A549 (cell line): ENCODE measurements at regions not wholly inside any gene's neighbourhood (a gene's known extent, or its start where the extent isn't known, plus 50 kb on each side); places are given as distances from the start of the nearest gene placed in this dataset.

Source experiments
- ATAC-seq, 2 experiments: fragments of 200-7000 bp in 1 of 2; fragments of >200 bp in 1 of 2; cut with Nextera tagmentation in 1 of 2; cut with Tn5 transposase in 1 of 2; 3 replicates each; pipeline versions ENCODE4 v1.8.0 to v1.9.1; 2018 to 2020; ENCODE audit warnings: mild to moderate bottlenecking in 1 of 2, moderate library complexity in 1 of 2
- CTCF ChIA-PET: fragments of 300-600 bp; sonication (Branson Sonifier 250); formaldehyde crosslinking; extraction: SDS; loops from one replicate; lab custom pipeline; 2021; ENCODE audit warnings: antibody characterized with exemption, inconsistent platforms; lab: Yijun Ruan, JAX
- POLR2A ChIA-PET: fragments of 350-600 bp; formaldehyde crosslinking; extraction: SDS; loops from one replicate; lab custom pipeline; 2021; ENCODE audit warnings: antibody characterized with exemption, inconsistent platforms; lab: Yijun Ruan, JAX
- DNase-seq, 2 experiments: peaks; one replicate each; pipeline versions ENCODE4 v3.0.0 to v3.0.0-alpha.2; 2011 to 2016; ENCODE audit warnings: low read depth in 1 of 2, low spot score in 1 of 2
- FAIRE-seq: peaks from 2 replicates; lab custom pipeline; 2011; peaks lifted over from hg19 to GRCh38; lab: Jason Lieb, UNC
- H3K27ac ChIP-seq, 2 experiments: fragments of >200 bp; sonication (Bioruptor Twin); formaldehyde crosslinking; 3 replicates each; pipeline ENCODE4 v1.5.1; 2016 to 2017
- H3K4me1 ChIP-seq: fragments of >200 bp; sonication (Bioruptor Twin); formaldehyde crosslinking; 3 replicates; pipeline ENCODE4 v1.6.1; 2016
- H3K4me2 ChIP-seq: fragments of >200 bp; sonication (Bioruptor Twin); formaldehyde crosslinking; 3 replicates; pipeline ENCODE4 v1.6.1; 2016
- H3K4me3 ChIP-seq: fragments of >200 bp; sonication (Bioruptor Twin); formaldehyde crosslinking; 3 replicates; pipeline ENCODE4 v1.5.1; 2016
- H3K9me3 ChIP-seq: fragments of >200 bp; sonication (Bioruptor Twin); formaldehyde crosslinking; 3 replicates; pipeline ENCODE4 v1.6.1; 2016
- EHMT2 ChIP-seq: fragments of 200-600 bp; sonication (generic); IDR thresholded peaks from 2 replicates; pipeline ENCODE4 v1.6.1; 2016; ENCODE audit warnings: antibody characterized with exemption, low read depth, mild to moderate bottlenecking, moderate library complexity
- FOSB ChIP-seq: fragments of 250-450 bp; sonication (Bioruptor Pico); IDR thresholded peaks from 2 replicates; pipeline ENCODE4 v1.5.0; 2020; ENCODE audit warnings: mild to moderate bottlenecking, moderate library complexity
- FOXS1 ChIP-seq: fragments of 250-450 bp; sonication (Bioruptor Pico); IDR thresholded peaks from 2 replicates; pipeline ENCODE4 v1.5.0; 2020; ENCODE audit warnings: mild to moderate bottlenecking, moderate library complexity
- GATA3 ChIP-seq: IDR thresholded peaks from 2 replicates; pipeline ENCODE4 v1.6.1; 2012; ENCODE audit warnings: borderline replicate concordance
- HEYL ChIP-seq: fragments of 250-450 bp; sonication (Bioruptor Pico); IDR thresholded peaks from 2 replicates; pipeline ENCODE4 v1.8.0; 2021; ENCODE audit warnings: mild to moderate bottlenecking, moderate library complexity
- HOXA7 ChIP-seq: fragments of 250-450 bp; sonication (Bioruptor Pico); IDR thresholded peaks from 2 replicates; pipeline ENCODE4 v1.5.0; 2020; ENCODE audit warnings: mild to moderate bottlenecking, moderate library complexity
- HOXB13 ChIP-seq: fragments of 250-450 bp; sonication (Bioruptor Pico); IDR thresholded peaks from 2 replicates; pipeline ENCODE4 v1.5.0; 2020; ENCODE audit warnings: low read depth, mild to moderate bottlenecking, moderate library complexity
- KDM1A ChIP-seq: fragments of 200-600 bp; sonication (generic); IDR thresholded peaks from 2 replicates; pipeline ENCODE4 v1.6.1; 2016; ENCODE audit warnings: low read depth, mild to moderate bottlenecking
- MAFK ChIP-seq: fragments of 450-650 bp; IDR thresholded peaks from 2 replicates; pipeline ENCODE4 v1.6.1; 2014; ENCODE audit not compliant: partially characterized antibody
- NPAS2 ChIP-seq: fragments of 250-450 bp; sonication (Bioruptor Pico); IDR thresholded peaks from 2 replicates; pipeline ENCODE4 v1.8.0; 2022; ENCODE audit warnings: mild to moderate bottlenecking, moderate library complexity, borderline replicate concordance
- RAD21 ChIP-seq, 2 experiments: fragments of >200 bp in 1 of 2; sonication (Bioruptor Twin) in 1 of 2; formaldehyde crosslinking in 1 of 2; IDR thresholded peaks in 1 of 2; conservative IDR thresholded peaks in 1 of 2; 2 replicates in 1 of 2; 3 replicates in 1 of 2; pipeline ENCODE4 v1.6.1; 2012 to 2018; ENCODE audit warnings: inconsistent platforms in 1 of 2
- RARB ChIP-seq: fragments of 250-450 bp; sonication (Bioruptor Pico); IDR thresholded peaks from 2 replicates; pipeline ENCODE4 v1.8.0; 2021; ENCODE audit warnings: mild to moderate bottlenecking, moderate library complexity
- RCOR1 ChIP-seq: fragments of 150-350 bp; IDR thresholded peaks from 2 replicates; pipeline ENCODE4 v1.6.1; 2014; ENCODE audit warnings: antibody characterized with exemption, low read length, low read depth
- SMC3 ChIP-seq: fragments of >200 bp; sonication (Bioruptor Twin); formaldehyde crosslinking; IDR thresholded peaks from 3 replicates; pipeline ENCODE4 v1.6.1; 2018; ENCODE audit warnings: inconsistent platforms
- SREBF2 ChIP-seq: fragments of 450-650 bp; IDR thresholded peaks from 2 replicates; pipeline ENCODE4 v1.6.1; 2014; ENCODE audit warnings: mild to moderate bottlenecking, moderate library complexity
- TFCP2L1 ChIP-seq: fragments of 250-450 bp; sonication (Bioruptor Pico); IDR thresholded peaks from 2 replicates; pipeline ENCODE4 v1.5.0; 2021; ENCODE audit warnings: mild to moderate bottlenecking
- TP53 ChIP-seq: fragments of 250-450 bp; sonication (Bioruptor Pico); IDR thresholded peaks from 2 replicates; pipeline ENCODE4 v1.5.0; 2021; ENCODE audit warnings: mild to moderate bottlenecking, moderate library complexity
- ZC3H11A ChIP-seq: fragments of 450-650 bp; IDR thresholded peaks from 2 replicates; pipeline ENCODE4 v1.6.1; 2014; ENCODE audit warnings: antibody characterized with exemption, mild to moderate bottlenecking
- ZFP36 ChIP-seq: fragments of 450-650 bp; IDR thresholded peaks from 2 replicates; pipeline ENCODE4 v1.6.1; 2014; ENCODE audit warnings: borderline replicate concordance; ENCODE audit not compliant: partially characterized antibody
- WGBS: methylation state at CpG from one replicate; pipeline ENCODE4 v1.1.6; 2017; ENCODE audit errors: missing lambda C conversion rate; 5-methylcytosine and 5-hydroxymethylcytosine counted together
- TF ChIP-seq, protein P1 (sequence below): fragments of 450-650 bp; IDR thresholded peaks from 2 replicates; pipeline ENCODE4 v1.6.1; 2014; ENCODE audit warnings: antibody characterized with exemption
- TF ChIP-seq, protein P2 (sequence below): fragments of >200 bp; sonication (Bioruptor Twin); formaldehyde crosslinking; IDR thresholded peaks from 2 replicates; pipeline ENCODE4 v1.6.1; 2016
- TF ChIP-seq, protein P3 (sequence below): fragments of 250-450 bp; sonication (Bioruptor Pico); IDR thresholded peaks from 2 replicates; pipeline ENCODE4 v1.5.0; 2021; ENCODE audit warnings: mild to moderate bottlenecking, moderate library complexity, borderline replicate concordance

DNA sequence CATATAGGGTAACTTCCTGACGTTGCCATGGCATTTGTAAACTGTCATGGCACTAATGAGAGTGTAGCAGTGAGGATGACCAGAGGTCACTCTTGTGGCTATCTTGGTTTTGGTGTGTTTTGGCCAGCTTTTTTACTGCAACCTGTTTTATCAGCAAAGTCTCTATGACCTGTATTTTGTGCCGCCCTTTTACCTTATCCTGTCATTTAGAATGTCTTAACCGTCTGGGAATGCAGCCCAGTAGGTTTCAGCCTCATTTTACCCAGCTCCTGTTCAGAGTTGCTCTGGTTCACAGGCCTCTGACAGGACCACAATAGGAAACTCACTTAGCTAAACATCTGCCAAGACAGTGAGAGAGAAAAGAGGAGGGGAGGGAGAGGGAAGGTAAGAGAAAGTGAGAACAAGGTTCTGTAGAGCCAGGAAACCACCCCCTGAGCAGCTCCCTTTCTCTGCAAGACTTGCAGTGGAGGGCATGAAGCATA lies 64.8 kb upstream of the PLEKHG3 start:
- CTCF ChIA-PET: interaction anchor here (0.6 to 12.0 kb wide), 3 partner anchors 100 to 291 kb away, joined by 4 to 182 read pairs (median 4); partner anchors contain the start of gene HSPA2
- POLR2A ChIA-PET: interaction anchor here (1.2 kb wide), 2 partner anchors 99 to 135 kb away, joined by 4 to 8 read pairs; partner anchors contain the start of genes HSPA2 and ZBTB1
- WGBS: 39% methylated on average over 3 of the region's 3 CpGs
- ATAC-seq: peak in 1 of 2 experiments; percentile 17; a peak in 3 of 6 replicates
- peaks cover 8% of the 10 kb centered on the region; the same call in 2 of the 3 replicates for H3K9me3 ChIP-seq
- no peak overlapping the region for H3K4me3 ChIP-seq
- no peak for TF ChIP-seq RCOR1
- no peak for TF ChIP-seq NPAS2
- TF ChIP-seq HOXB13 (CRISPR knock-in tag): 0 out of 2 replicates have a peak, but pooled peaks have one; percentile 18
- TF ChIP-seq, protein P1, sequence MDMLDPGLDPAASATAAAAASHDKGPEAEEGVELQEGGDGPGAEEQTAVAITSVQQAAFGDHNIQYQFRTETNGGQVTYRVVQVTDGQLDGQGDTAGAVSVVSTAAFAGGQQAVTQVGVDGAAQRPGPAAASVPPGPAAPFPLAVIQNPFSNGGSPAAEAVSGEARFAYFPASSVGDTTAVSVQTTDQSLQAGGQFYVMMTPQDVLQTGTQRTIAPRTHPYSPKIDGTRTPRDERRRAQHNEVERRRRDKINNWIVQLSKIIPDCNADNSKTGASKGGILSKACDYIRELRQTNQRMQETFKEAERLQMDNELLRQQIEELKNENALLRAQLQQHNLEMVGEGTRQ: no peak
- peak overlapping the region; percentile 41 to 83; a peak in 5 of 6 replicates for H3K27ac ChIP-seq
- H3K4me2 ChIP-seq: peak overlapping the region; percentile 13; the same call in 1 of the 3 replicates
- no peak for FAIRE-seq
- DNase-seq: no peak
- H3K4me1 ChIP-seq: peaks cover 30% of the 10 kb centered on the region

DNA sequence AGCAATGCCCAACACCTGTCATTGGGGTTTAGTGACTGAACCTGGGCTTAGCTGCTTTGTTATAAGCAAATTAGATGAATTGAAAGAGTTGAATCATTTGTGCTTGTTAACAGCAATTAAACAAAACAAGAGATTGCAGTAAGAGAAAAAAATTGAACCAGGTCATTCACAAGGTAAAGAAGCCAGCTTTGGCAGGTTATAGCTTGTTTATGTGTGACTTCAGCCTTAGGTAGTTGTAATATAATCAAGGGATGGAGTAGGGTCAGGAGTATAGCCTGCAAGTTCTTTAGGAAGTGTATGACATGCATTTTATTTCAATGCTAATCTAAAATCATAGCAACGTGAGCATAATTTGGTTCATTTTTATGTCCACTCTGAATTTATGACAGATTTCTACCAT lies 63.4 kb upstream of the PLEKHG3 start:
- 96% methylated on average over 1 of the region's 1 CpG for WGBS
- H3K4me1 ChIP-seq: peaks cover 45% of the 10 kb centered on the region
- DNase-seq: no peak
- H3K4me3 ChIP-seq: no peak overlapping the region
- H3K4me2 ChIP-seq: no peak overlapping the region
- CTCF ChIA-PET: interaction anchor here (0.9 to 12.0 kb wide), 5 partner anchors 12 to 297 kb away, joined by 3 to 182 read pairs (median 3); partner anchors contain the start of gene HSPA2
- TF ChIP-seq HEYL (CRISPR knock-in tag): no peak
- no peak for TF ChIP-seq MAFK
- TF ChIP-seq SREBF2: no peak
- no peak for TF ChIP-seq ZC3H11A
- TF ChIP-seq ZFP36: no peak
- no peak for TF ChIP-seq FOXS1 (CRISPR knock-in tag)
- TF ChIP-seq RAD21 (conservative IDR thresholded peaks at IDR 0.05 in 1 of 2, IDR thresholded peaks at IDR 0.05 in 1 of 2): no peak
- TF ChIP-seq TP53 (CRISPR knock-in tag): no peak
- no peak for TF ChIP-seq GATA3
- no peak for TF ChIP-seq EHMT2
- no peak for TF ChIP-seq KDM1A
- TF ChIP-seq FOSB (CRISPR knock-in tag): no peak
- no peak for TF ChIP-seq HOXA7 (CRISPR knock-in tag)
- TF ChIP-seq, protein P2, sequence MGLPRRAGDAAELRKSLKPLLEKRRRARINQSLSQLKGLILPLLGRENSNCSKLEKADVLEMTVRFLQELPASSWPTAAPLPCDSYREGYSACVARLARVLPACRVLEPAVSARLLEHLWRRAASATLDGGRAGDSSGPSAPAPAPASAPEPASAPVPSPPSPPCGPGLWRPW: no peak
- no peak for TF ChIP-seq TFCP2L1 (CRISPR knock-in tag)
- TF ChIP-seq, protein P3, sequence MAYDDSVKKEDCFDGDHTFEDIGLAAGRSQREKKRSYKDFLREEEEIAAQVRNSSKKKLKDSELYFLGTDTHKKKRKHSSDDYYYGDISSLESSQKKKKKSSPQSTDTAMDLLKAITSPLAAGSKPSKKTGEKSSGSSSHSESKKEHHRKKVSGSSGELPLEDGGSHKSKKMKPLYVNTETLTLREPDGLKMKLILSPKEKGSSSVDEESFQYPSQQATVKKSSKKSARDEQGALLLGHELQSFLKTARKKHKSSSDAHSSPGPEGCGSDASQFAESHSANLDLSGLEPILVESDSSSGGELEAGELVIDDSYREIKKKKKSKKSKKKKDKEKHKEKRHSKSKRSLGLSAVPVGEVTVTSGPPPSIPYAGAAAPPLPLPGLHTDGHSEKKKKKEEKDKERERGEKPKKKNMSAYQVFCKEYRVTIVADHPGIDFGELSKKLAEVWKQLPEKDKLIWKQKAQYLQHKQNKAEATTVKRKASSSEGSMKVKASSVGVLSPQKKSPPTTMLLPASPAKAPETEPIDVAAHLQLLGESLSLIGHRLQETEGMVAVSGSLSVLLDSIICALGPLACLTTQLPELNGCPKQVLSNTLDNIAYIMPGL (CRISPR knock-in tag): no peak
- no peak for TF ChIP-seq SMC3
- no peak for TF ChIP-seq RARB
- TF ChIP-seq, all 56 proteins: peak for 0
- POLR2A ChIA-PET: no interaction called here
- FAIRE-seq (no peak), ATAC-seq (no peak)
- peak overlapping the region in 1 of 2 experiments; percentile 83; a peak in 3 of 6 replicates for H3K27ac ChIP-seq
- peaks cover 8% of the 10 kb centered on the region; the same call in 2 of the 3 replicates for H3K9me3 ChIP-seq
